ENCODE measurements at regions not wholly inside any gene's neighbourhood (a gene's known extent, or its start where the extent isn't known, plus 50 kb on each side); places are given as distances from the start of the nearest gene placed in this dataset.

- DNase-seq = no peak
Observed at GRCh38 chr4:129167640-129168260, 71.8 kb downstream of the C4orf33 start.

- DNase-seq = no peak
Observed at GRCh38 chr4:129172181-129172580, 76.2 kb downstream of the C4orf33 start.

GRCh38 chr4:129176864-129177263 is 80.9 kb downstream of the C4orf33 start:
- no peak for DNase-seq

DNA sequence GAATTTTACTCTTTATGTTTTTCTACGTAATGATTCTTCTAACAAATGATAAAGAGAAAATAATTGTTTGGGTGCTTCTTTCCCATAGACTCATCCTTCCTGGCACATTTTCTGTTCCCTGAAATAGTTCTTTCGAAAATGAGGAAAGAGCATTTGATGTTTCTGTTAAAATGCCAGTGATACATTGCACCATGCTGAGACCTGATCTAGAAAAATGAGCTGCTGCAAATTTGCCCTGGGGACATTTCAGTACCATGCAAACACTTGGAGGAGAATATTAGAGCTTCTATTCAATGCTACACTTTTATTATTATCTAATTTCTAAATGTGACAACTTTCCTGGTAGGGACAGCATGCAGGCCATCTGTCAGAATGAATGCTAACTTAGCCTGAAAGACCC is 83.3 kb downstream of the C4orf33 start:
- DNase-seq = no peak

DNA sequence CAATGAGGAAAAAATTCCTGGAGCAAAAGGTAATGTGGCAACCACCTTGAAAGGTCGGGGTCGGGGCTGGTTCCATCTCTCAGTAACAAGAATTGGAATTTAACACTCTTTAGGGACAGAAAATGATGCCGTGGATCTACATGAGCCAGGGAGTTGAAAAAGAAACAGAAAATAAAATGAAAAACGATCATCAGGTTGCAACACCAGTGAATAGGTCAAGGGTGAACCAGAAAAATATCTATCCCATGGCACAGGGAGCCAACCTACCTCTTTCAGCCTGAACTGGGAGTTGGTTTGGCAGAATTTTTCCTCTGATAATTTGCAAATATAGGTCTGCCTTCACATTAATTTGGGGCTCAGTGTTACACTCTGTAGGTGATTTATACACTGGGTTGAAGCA is 93.7 kb downstream of the C4orf33 start:
- no peak for DNase-seq

GRCh38 chr4:129193357-129194100 is 97.6 kb downstream of the C4orf33 start:
- no peak for DNase-seq

GRCh38 chr4:129208481-129208880 is 112.5 kb downstream of the C4orf33 start:
- no peak for DNase-seq

DNA sequence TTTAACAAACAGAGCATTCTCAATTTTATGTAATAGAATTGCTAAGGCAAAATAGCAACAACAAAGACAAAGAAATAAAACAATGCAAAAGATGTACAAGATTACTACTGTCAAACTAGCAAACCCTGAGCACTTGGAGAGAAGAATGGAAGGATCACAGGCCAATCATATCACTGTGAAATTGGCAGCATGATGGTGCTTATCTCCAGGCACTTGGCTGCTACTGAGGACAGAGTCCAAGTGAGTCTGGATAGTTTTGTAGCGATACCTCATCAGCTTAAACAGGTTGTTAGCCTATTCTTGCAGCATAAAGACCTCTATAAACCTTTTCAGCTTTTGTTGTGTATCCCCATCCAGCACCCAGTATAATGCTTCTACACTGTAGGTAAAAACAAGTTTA is 117.7 kb downstream of the C4orf33 start:
- no peak for DNase-seq

DNA sequence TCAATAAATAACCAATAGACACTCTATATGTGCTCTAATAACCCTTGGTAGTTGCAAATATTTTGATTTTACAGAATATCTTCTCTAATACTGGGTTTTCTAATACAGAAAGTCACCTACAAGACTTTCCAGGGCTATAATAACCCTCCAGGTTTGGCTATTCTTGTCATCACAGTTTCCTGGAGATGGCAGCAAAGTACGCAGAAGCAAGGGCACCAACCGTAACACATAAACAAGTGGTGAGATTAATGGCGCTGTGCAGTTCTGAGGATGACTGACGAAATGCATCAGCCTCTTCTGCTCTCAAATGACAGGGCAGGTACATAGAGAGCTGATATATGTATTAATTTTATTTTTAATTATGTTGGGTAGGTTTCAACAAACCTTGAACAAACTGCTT is 122.4 kb downstream of the C4orf33 start:
- DNase-seq = no peak

- no peak for DNase-seq
Observed at GRCh38 chr4:129218897-129219296, 122.9 kb downstream of the C4orf33 start.

DNA sequence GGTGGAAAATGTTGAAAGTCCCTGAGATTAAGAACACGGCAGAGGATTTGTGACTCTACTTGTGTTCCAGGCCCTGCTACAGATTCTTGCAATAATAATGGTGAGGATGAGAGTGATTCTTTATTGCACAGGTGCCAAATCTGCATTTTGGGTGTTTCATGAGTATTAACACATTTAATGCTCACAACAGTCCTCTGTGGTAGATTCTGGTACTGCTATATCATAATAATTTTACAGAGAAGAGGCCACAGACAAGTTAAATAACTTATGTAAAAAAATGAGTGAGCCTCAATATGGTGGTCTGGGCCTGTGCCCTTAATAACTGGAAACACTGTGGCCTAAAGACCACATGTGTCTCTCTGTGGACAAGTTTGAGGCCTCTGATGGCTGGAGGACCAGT is 124.3 kb downstream of the C4orf33 start:
- no peak for DNase-seq

DNA sequence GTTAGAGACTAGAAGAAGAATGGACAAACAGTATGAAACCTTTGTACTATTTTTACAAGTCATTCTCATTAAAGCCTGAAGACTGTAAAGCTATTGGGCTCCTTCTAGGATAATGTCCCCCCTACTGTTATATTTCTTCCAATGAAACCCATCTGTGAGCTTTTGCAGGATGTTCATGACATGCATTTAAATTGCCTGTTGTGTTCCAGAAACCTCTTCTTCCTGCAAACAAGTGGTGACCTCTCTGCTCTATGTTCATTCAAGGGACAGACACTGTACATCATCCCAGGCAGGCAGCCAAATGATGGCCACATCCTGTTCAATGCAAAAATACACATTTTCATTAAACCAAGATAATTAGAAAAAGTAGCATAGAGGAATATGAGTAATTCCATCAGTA is 128.0 kb downstream of the C4orf33 start:
- DNase-seq = no peak

DNA sequence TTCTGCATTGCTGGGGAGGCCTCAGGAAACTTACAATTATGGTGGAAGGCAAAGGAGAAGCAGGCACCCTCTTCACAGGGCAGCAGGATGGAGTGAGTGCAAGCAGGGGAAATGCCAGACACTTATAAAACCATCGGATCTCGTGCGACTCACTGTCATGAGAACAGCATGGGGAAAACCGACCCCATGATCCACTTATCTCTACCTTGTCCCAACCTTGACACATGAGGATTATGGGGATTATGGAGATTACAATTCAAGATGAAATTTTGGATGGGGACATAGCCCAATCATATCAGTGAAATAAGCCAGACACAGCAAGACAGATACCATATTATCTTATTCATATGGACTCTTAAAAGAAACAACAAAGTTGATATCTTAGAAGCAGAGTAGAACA is 134.9 kb downstream of the C4orf33 start:
- no peak for DNase-seq

- DNase-seq = no peak
Observed at GRCh38 chr4:129231945-129232588, 136.1 kb downstream of the C4orf33 start.

GRCh38 chr4:129232589-129233337 is 136.8 kb downstream of the C4orf33 start:
- DNase-seq = no peak

- no peak for DNase-seq
Observed at GRCh38 chr4:129233691-129234090, 137.7 kb downstream of the C4orf33 start.

- DNase-seq = no peak
Observed at GRCh38 chr4:129236351-129236750, 140.4 kb downstream of the C4orf33 start.

- DNase-seq = no peak
Observed at GRCh38 chr4:129239088-129239487, 143.1 kb downstream of the C4orf33 start.

DNA sequence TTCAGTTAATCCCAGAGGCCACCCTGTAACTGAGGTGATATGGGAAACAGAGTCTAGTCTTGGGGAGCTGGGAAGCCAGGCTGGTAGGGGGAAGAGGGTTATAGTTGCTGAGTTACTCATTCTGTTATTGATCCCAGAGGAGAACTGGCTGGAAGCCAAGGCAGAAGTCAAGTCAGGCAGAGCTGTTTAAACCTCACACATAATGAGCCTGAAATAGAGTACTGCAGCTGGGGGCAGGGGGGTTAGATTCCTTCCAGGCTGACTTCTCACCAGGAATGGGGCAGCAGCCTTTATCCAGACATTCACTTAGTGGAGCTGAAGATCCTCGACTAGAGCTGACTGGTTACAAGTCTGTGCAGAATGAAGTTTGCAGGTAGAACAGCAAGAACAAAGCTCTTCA is 144.9 kb downstream of the C4orf33 start:
- DNase-seq = no peak

GRCh38 chr4:129246145-129246544 is 150.2 kb downstream of the C4orf33 start:
- no peak for DNase-seq

- DNase-seq = no peak
Observed at GRCh38 chr4:129246910-129247461, 151.0 kb downstream of the C4orf33 start.

DNA sequence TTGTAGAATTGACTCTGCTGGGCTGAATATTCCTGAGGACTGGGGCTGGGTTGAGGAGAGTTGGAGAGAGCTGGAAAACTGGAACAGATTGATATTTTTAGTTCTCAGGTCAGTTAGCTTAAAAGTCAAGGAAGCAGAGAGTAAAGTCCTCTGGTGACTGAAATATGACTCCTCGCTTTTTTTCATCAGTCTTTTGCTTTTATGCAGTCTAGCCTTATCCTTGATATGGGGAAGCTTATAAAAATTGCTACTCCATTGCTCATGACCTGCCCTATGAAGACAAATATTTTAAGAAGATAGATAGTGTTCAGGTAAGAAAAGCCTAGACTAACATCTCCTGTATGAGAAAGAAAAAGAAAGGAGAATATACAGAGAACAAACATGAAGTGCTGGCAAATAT is 152.7 kb downstream of the C4orf33 start:
- DNase-seq = no peak

DNA sequence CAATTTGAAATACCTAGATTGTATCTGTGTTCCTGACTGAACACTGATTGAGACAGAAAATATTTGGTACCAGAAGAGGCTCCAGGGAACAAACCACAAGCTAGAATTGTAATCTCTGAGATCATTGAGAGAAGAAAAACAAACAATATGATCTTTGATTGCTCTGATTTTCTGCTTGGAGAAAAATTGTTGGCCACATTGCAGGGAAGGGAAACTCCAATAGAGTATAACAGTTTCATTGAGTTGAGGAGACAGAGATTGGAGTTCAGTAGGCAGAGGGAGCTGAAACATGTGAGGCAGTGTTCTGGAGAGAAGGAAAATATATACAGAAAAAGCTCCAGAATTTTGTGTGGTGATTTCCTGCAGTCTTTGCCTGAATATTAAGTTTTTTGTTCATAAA is 158.2 kb downstream of the C4orf33 start:
- DNase-seq = no peak
